ENCODE measurements at regions not wholly inside any gene's neighbourhood (a gene's known extent, or its start where the extent isn't known, plus 50 kb on each side); places are given as distances from the start of the nearest gene placed in this dataset.

DNA sequence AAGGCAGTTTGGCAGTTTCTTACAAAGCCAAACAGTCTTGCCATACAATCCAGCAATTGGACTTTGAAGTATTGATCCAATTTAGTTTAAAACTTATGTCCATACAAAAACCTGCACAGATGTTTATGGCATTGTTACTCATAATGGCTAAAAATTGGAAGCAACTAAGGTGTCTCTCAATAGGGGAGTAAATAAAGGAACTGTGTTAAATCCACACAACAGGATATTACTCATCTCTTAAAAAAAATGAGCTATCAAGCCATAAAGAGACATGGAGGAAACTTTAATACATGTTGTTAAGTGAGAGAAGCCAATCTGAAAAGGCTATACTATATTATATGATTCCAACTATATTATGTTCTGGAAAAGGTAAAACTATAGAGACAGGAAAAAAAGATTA, 313.6 kb upstream of the CD180 start (continued):
- TF ChIP-seq FOXM1 (IDR thresholded peaks at IDR 0.05; ENCODE audit: low read depth), result no peak
- TF ChIP-seq TEAD4 (IDR thresholded peaks at IDR 0.05; ENCODE audit: borderline replicate concordance, insufficient read depth), result no peak
- TF ChIP-seq, protein P1, sequence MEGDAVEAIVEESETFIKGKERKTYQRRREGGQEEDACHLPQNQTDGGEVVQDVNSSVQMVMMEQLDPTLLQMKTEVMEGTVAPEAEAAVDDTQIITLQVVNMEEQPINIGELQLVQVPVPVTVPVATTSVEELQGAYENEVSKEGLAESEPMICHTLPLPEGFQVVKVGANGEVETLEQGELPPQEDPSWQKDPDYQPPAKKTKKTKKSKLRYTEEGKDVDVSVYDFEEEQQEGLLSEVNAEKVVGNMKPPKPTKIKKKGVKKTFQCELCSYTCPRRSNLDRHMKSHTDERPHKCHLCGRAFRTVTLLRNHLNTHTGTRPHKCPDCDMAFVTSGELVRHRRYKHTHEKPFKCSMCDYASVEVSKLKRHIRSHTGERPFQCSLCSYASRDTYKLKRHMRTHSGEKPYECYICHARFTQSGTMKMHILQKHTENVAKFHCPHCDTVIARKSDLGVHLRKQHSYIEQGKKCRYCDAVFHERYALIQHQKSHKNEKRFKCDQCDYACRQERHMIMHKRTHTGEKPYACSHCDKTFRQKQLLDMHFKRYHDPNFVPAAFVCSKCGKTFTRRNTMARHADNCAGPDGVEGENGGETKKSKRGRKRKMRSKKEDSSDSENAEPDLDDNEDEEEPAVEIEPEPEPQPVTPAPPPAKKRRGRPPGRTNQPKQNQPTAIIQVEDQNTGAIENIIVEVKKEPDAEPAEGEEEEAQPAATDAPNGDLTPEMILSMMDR (IDR thresholded peaks at IDR 0.05), result no peak
- TF ChIP-seq, protein P2, sequence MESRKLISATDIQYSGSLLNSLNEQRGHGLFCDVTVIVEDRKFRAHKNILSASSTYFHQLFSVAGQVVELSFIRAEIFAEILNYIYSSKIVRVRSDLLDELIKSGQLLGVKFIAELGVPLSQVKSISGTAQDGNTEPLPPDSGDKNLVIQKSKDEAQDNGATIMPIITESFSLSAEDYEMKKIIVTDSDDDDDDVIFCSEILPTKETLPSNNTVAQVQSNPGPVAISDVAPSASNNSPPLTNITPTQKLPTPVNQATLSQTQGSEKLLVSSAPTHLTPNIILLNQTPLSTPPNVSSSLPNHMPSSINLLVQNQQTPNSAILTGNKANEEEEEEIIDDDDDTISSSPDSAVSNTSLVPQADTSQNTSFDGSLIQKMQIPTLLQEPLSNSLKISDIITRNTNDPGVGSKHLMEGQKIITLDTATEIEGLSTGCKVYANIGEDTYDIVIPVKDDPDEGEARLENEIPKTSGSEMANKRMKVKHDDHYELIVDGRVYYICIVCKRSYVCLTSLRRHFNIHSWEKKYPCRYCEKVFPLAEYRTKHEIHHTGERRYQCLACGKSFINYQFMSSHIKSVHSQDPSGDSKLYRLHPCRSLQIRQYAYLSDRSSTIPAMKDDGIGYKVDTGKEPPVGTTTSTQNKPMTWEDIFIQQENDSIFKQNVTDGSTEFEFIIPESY (IDR thresholded peaks at IDR 0.05; ENCODE audit: borderline replicate concordance, low read depth), result no peak
- TF ChIP-seq, protein P3, sequence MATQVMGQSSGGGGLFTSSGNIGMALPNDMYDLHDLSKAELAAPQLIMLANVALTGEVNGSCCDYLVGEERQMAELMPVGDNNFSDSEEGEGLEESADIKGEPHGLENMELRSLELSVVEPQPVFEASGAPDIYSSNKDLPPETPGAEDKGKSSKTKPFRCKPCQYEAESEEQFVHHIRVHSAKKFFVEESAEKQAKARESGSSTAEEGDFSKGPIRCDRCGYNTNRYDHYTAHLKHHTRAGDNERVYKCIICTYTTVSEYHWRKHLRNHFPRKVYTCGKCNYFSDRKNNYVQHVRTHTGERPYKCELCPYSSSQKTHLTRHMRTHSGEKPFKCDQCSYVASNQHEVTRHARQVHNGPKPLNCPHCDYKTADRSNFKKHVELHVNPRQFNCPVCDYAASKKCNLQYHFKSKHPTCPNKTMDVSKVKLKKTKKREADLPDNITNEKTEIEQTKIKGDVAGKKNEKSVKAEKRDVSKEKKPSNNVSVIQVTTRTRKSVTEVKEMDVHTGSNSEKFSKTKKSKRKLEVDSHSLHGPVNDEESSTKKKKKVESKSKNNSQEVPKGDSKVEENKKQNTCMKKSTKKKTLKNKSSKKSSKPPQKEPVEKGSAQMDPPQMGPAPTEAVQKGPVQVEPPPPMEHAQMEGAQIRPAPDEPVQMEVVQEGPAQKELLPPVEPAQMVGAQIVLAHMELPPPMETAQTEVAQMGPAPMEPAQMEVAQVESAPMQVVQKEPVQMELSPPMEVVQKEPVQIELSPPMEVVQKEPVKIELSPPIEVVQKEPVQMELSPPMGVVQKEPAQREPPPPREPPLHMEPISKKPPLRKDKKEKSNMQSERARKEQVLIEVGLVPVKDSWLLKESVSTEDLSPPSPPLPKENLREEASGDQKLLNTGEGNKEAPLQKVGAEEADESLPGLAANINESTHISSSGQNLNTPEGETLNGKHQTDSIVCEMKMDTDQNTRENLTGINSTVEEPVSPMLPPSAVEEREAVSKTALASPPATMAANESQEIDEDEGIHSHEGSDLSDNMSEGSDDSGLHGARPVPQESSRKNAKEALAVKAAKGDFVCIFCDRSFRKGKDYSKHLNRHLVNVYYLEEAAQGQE (IDR thresholded peaks at IDR 0.05; ENCODE audit: low read depth, low read length), result no peak
- TF ChIP-seq RFX5 (IDR thresholded peaks at IDR 0.05; ENCODE audit: low read length), result no peak
- no peak for TF ChIP-seq RXRA (IDR thresholded peaks at IDR 0.05; ENCODE audit: borderline replicate concordance, low read depth)

DNA sequence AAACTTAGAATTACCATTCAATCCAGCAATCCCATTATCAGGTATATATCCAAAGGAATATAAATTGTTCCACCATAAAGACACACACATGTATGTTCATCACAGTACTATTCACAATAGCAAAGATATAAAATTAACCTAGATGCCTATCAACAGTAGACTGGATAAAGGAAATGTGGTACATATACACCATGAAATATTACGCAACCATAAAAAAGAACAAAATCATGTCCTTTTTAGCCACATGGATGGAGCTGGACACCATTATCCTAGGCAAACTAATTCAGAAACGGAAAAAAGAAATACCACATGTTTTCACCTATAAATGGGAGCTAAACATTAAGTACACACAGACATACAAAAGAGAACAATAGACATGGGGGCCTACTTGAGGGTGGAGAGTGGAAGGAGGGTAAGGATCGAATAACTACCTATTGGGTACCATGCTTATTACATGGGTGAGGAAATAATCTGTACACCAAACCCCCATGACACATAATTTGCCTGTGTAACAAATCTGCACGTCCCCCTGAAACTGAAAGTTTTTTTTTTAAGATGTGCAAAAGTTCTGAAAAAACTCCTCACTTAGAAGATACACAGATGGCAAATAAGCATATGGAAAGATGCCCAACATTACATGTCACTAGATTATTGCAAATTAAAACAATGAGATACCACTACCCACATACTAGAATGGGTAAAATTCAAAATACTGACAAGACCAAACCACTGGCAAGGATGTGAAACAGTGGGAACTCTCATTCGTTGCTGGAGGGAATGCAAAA, 313.0 kb upstream of the CD180 start:
- Histone ChIP-seq H3K36me3 (replicated peaks in 1 of 2; ENCODE audit: control insufficient read depth in 1 of 2, insufficient read depth in 2 of 2, low read length in 1 of 2) (no peaks in the 10 kb centered on the region), H4K20me1 (ENCODE audit: insufficient read depth) (no peaks in the 10 kb centered on the region), H3F3A (replicated peaks; ENCODE audit: insufficient read depth) (no peaks in the 10 kb centered on the region), H3K79me2 (ENCODE audit: insufficient read depth) (no peaks in the 10 kb centered on the region), H3K4me2 (no peak overlapping the region), H3K27ac (ENCODE audit: low read depth in 2 of 2, low read length in 1 of 2) (no peak overlapping the region), H3K4me3 (ENCODE audit: low read depth in 2 of 2, low read length in 1 of 2) (no peak overlapping the region), H3K9ac (no peak overlapping the region), H2AFZ (ENCODE audit: low read depth) (no peak overlapping the region), H3K9me2 (no peaks in the 10 kb centered on the region), H3K4me1 (ENCODE audit: control insufficient read depth in 1 of 2, insufficient read depth in 2 of 2, low read depth in 1 of 2, low read length in 1 of 2) (no peaks in the 10 kb centered on the region; a peak in 1 of 4 replicates), H3K27me3 (ENCODE audit: insufficient read depth) (no peaks in the 10 kb centered on the region), H3K9me3 (no peaks in the 10 kb centered on the region)
- no peak for DNase-seq
- 47% methylated on average over 5 of the region's 5 CpGs for whole genome bisulfite sequencing (ENCODE audit: low lambda C conversion rate)
- POLR2A ChIA-PET, result no interaction called here
- TF ChIP-seq, protein P1 (IDR thresholded peaks at IDR 0.05), result no peak
- TF ChIP-seq CHD2 (IDR thresholded peaks at IDR 0.05; ENCODE audit: low read length, partially characterized antibody), result no peak
- no peak for TF ChIP-seq GABPA (IDR thresholded peaks at IDR 0.05; ENCODE audit: low read depth)
- no peak for TF ChIP-seq TAF1 (IDR thresholded peaks at IDR 0.05; ENCODE audit: borderline replicate concordance, low read depth, low read length)
- CTCF ChIA-PET, result no interaction called here
